ENCODE measurements at regions not wholly inside any gene's neighbourhood (a gene's known extent, or its start where the extent isn't known, plus 50 kb on each side); places are given as distances from the start of the nearest gene placed in this dataset.

DNA sequence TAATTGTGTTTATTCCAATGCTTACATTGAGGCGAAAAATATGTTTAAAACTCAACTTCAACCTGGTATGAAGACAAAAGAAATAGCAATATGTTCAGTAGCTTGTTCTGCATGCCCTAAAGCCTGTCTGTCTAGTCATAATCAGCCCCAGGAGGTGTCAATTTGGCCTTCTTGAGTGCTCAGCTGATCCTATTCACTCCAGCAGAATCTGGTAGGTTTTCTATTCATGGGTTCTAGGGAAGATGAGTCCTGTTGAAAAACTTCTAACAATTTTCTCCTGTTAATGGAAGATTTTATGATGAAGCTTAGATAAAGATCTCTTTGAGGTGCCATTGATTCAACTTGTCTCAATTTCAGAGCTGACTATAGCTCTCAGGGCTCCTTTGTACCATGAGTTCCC, 402.0 kb upstream of the UBE2E3 start:
- no peak overlapping the region for H3K27ac ChIP-seq (ENCODE audit: extremely low read depth, low read depth, low read length)
- ChIA-PET POLR2A (no interaction called here), CTCF (interaction anchor here (0.9 kb wide), 1 partner anchor 448 kb away, joined by 4 read pairs; no protein-coding TSS in a partner anchor)
- no peak overlapping the region for H3K4me3 ChIP-seq (ENCODE audit: low read depth, low read length)
- no peaks in the 10 kb centered on the region for H3K9me3 ChIP-seq (ENCODE audit: control insufficient read depth, insufficient read depth, low read depth, low read length)
- no peaks in the 10 kb centered on the region for H3K4me1 ChIP-seq (ENCODE audit: control insufficient read depth, insufficient read depth, low read length)
- H3K36me3 ChIP-seq (ENCODE audit: control insufficient read depth in 2 of 2, insufficient read depth in 1 of 2, low read length in 2 of 2), result no peaks in the 10 kb centered on the region
- no peak for TF ChIP-seq ZNF529 (tag by site-specific recombination; IDR thresholded peaks at IDR 0.05; ENCODE audit: insufficient replicate concordance)
- no peak for TF ChIP-seq ZNF23 (tag by site-specific recombination; IDR thresholded peaks at IDR 0.05; ENCODE audit: borderline replicate concordance)
- no peak for TF ChIP-seq PRDM1 (tag by site-specific recombination; IDR thresholded peaks at IDR 0.05)
- TF ChIP-seq, protein P1, sequence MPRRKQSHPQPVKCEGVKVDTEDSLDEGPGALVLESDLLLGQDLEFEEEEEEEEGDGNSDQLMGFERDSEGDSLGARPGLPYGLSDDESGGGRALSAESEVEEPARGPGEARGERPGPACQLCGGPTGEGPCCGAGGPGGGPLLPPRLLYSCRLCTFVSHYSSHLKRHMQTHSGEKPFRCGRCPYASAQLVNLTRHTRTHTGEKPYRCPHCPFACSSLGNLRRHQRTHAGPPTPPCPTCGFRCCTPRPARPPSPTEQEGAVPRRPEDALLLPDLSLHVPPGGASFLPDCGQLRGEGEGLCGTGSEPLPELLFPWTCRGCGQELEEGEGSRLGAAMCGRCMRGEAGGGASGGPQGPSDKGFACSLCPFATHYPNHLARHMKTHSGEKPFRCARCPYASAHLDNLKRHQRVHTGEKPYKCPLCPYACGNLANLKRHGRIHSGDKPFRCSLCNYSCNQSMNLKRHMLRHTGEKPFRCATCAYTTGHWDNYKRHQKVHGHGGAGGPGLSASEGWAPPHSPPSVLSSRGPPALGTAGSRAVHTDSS (tag by site-specific recombination; IDR thresholded peaks at IDR 0.05), result no peak
- TF ChIP-seq HOXC10 (CRISPR knock-in tag; IDR thresholded peaks at IDR 0.05), result no peak
- no peak for TF ChIP-seq ZNF114 (tag by site-specific recombination; IDR thresholded peaks at IDR 0.05)
- TF ChIP-seq ZNF404 (tag by site-specific recombination; IDR thresholded peaks at IDR 0.05), result no peak
- TF ChIP-seq ZSCAN16 (tag by site-specific recombination; IDR thresholded peaks at IDR 0.05), result no peak
- no peak for TF ChIP-seq ZBTB48 (tag by site-specific recombination; IDR thresholded peaks at IDR 0.05)
- no peak for TF ChIP-seq ZNF670 (tag by site-specific recombination; IDR thresholded peaks at IDR 0.05; ENCODE audit: low read depth)
- TF ChIP-seq KLF10 (tag by site-specific recombination; IDR thresholded peaks at IDR 0.05), result no peak
- no peak for TF ChIP-seq ZNF600 (tag by site-specific recombination; IDR thresholded peaks at IDR 0.05)
- TF ChIP-seq ZNF175 (tag by site-specific recombination; IDR thresholded peaks at IDR 0.05), result no peak
- TF ChIP-seq ZNF514 (tag by site-specific recombination; IDR thresholded peaks at IDR 0.05), result no peak
- TF ChIP-seq, protein P2, sequence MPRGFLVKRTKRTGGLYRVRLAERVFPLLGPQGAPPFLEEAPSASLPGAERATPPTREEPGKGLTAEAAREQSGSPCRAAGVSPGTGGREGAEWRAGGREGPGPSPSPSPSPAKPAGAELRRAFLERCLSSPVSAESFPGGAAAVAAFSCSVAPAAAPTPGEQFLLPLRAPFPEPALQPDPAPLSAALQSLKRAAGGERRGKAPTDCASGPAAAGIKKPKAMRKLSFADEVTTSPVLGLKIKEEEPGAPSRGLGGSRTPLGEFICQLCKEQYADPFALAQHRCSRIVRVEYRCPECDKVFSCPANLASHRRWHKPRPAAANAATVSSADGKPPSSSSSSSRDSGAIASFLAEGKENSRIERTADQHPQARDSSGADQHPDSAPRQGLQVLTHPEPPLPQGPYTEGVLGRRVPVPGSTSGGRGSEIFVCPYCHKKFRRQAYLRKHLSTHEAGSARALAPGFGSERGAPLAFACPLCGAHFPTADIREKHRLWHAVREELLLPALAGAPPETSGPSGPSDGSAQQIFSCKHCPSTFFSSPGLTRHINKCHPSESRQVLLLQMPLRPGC (tag by site-specific recombination; IDR thresholded peaks at IDR 0.05), result no peak

DNA sequence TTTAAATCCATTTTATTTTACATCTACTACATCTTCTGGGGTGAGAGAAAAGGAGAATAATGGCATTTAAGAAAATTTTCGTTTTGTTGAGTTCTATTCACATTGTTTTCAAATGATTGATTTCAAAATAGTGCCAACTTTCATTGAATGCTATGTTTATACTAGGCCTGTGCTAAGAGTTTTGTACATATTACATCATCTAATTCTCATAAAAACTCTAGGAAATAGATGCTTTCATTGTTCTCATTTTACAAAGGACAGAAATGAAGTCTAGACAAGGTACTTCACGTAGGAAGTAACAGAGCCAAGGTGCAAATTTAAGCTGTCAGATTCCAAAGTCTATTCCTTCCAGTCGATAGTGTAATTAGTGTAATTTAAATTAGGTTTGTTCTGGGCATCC, 402.8 kb upstream of the UBE2E3 start:
- no peaks in the 10 kb centered on the region for H3K4me1 ChIP-seq (ENCODE audit: control insufficient read depth, insufficient read depth, low read length)
- H3K36me3 ChIP-seq (ENCODE audit: control insufficient read depth in 2 of 2, insufficient read depth in 1 of 2, low read length in 2 of 2), result no peaks in the 10 kb centered on the region
- POLR2A ChIA-PET, result no interaction called here
- H3K9me3 ChIP-seq (ENCODE audit: control insufficient read depth, insufficient read depth, low read depth, low read length), result no peaks in the 10 kb centered on the region
- CTCF ChIA-PET, result no interaction called here
- H3K27ac ChIP-seq (ENCODE audit: extremely low read depth, low read depth, low read length), result no peak overlapping the region
- no peak overlapping the region for H3K4me3 ChIP-seq (ENCODE audit: low read depth, low read length)
- TF ChIP-seq ZNF596 (tag by site-specific recombination; IDR thresholded peaks at IDR 0.05) (no peak), ZNF354C (tag by site-specific recombination; IDR thresholded peaks at IDR 0.05; ENCODE audit: borderline replicate concordance, low read depth) (no peak), ZFP69B (tag by site-specific recombination; IDR thresholded peaks at IDR 0.05) (no peak), TCF7L2 (IDR thresholded peaks at IDR 0.05; ENCODE audit: borderline replicate concordance, low read depth, low read length) (no peak), ZNF302 (tag by site-specific recombination; IDR thresholded peaks at IDR 0.05; ENCODE audit: low read depth) (no peak), ZNF423 (tag by site-specific recombination; IDR thresholded peaks at IDR 0.05) (no peak), ZNF10 (tag by site-specific recombination; IDR thresholded peaks at IDR 0.05) (no peak), ZNF350 (tag by site-specific recombination; IDR thresholded peaks at IDR 0.05) (no peak), ZNF24 (tag by site-specific recombination; IDR thresholded peaks at IDR 0.05) (no peak), ZNF510 (tag by site-specific recombination; IDR thresholded peaks at IDR 0.05; ENCODE audit: insufficient replicate concordance) (no peak), ZNF335 (tag by site-specific recombination; conservative IDR thresholded peaks at IDR 0.05) (no peak), ZNF701 (tag by site-specific recombination; IDR thresholded peaks at IDR 0.05) (no peak), ZNF768 (tag by site-specific recombination; IDR thresholded peaks at IDR 0.05) (no peak), SCRT1 (tag by site-specific recombination; IDR thresholded peaks at IDR 0.05; ENCODE audit: borderline replicate concordance) (no peak), ZNF16 (tag by site-specific recombination; IDR thresholded peaks at IDR 0.05; ENCODE audit: low read depth) (no peak), ZNF394 (tag by site-specific recombination; IDR thresholded peaks at IDR 0.05; ENCODE audit: borderline replicate concordance) (no peak)
- TF ChIP-seq, protein P3, sequence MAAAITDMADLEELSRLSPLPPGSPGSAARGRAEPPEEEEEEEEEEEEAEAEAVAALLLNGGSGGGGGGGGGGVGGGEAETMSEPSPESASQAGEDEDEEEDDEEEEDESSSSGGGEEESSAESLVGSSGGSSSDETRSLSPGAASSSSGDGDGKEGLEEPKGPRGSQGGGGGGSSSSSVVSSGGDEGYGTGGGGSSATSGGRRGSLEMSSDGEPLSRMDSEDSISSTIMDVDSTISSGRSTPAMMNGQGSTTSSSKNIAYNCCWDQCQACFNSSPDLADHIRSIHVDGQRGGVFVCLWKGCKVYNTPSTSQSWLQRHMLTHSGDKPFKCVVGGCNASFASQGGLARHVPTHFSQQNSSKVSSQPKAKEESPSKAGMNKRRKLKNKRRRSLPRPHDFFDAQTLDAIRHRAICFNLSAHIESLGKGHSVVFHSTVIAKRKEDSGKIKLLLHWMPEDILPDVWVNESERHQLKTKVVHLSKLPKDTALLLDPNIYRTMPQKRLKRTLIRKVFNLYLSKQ (tag by site-specific recombination; IDR thresholded peaks at IDR 0.05; ENCODE audit: borderline replicate concordance), result no peak
- TF ChIP-seq, protein P4, sequence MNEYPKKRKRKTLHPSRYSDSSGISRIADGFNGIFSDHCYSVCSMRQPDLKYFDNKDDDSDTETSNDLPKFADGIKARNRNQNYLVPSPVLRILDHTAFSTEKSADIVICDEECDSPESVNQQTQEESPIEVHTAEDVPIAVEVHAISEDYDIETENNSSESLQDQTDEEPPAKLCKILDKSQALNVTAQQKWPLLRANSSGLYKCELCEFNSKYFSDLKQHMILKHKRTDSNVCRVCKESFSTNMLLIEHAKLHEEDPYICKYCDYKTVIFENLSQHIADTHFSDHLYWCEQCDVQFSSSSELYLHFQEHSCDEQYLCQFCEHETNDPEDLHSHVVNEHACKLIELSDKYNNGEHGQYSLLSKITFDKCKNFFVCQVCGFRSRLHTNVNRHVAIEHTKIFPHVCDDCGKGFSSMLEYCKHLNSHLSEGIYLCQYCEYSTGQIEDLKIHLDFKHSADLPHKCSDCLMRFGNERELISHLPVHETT (tag by site-specific recombination; IDR thresholded peaks at IDR 0.05), result no peak
